KMS-11 (cell line): ENCODE measurements at regions not wholly inside any gene's neighbourhood (a gene's known extent, or its start where the extent isn't known, plus 50 kb on each side); places are given as distances from the start of the nearest gene placed in this dataset.

ENCODE experiments used
- H2AFZ ChIP-seq: fragments of 200-600 bp; sonication (generic); 2 replicates; pipeline ENCODE4 v1.6.1; 2016; ENCODE audit warnings: antibody characterized with exemption, mixed run types, low read depth
- H3K27ac ChIP-seq: fragments of 200-600 bp; sonication (generic); 2 replicates; pipeline ENCODE4 v1.6.1; 2016; ENCODE audit warnings: mild to moderate bottlenecking, mixed run types
- H3K27me3 ChIP-seq: fragments of 200-600 bp; sonication (generic); 2 replicates; pipeline ENCODE4 v1.6.1; 2017; ENCODE audit warnings: mild to moderate bottlenecking, low read depth, mixed run types, moderate library complexity; ENCODE audit not compliant: insufficient read depth
- H3K36me3 ChIP-seq: fragments of 200-600 bp; sonication (generic); 2 replicates; pipeline ENCODE4 v1.6.1; 2017; ENCODE audit warnings: mild to moderate bottlenecking, mixed run types; ENCODE audit not compliant: insufficient read depth
- H3K4me1 ChIP-seq: fragments of 200-600 bp; sonication (generic); 2 replicates; pipeline ENCODE4 v1.6.1; 2016; ENCODE audit warnings: mild to moderate bottlenecking, low read depth, mixed run types; ENCODE audit not compliant: poor library complexity, severe bottlenecking
- H3K4me2 ChIP-seq: fragments of 200-600 bp; sonication (generic); 2 replicates; pipeline ENCODE4 v1.7.0; 2016; ENCODE audit warnings: mild to moderate bottlenecking, mixed run types
- H3K4me3 ChIP-seq: fragments of 200-600 bp; sonication (generic); IDR thresholded peaks from 2 replicates; pipeline ENCODE4 v1.6.1; 2017; ENCODE audit warnings: low read depth, low read length, mixed read lengths; ENCODE audit not compliant: insufficient read depth
- H3K79me2 ChIP-seq: fragments of 200-600 bp; sonication (generic); 2 replicates; pipeline ENCODE4 v1.6.1; 2016; ENCODE audit warnings: low read depth, mixed run types; ENCODE audit not compliant: insufficient read depth
- H3K9ac ChIP-seq: fragments of 200-600 bp; sonication (generic); 2 replicates; pipeline ENCODE4 v1.6.1; 2016; ENCODE audit warnings: mild to moderate bottlenecking, mixed run types
- H4K20me1 ChIP-seq: fragments of 200-600 bp; sonication (generic); 2 replicates; pipeline ENCODE4 v1.6.1; 2016; ENCODE audit warnings: mild to moderate bottlenecking, mixed run types; ENCODE audit not compliant: insufficient read depth
- CTCF ChIP-seq: fragments of 200-600 bp; sonication (generic); conservative IDR thresholded peaks from 2 replicates; pipeline ENCODE4 v1.6.1; 2017; ENCODE audit warnings: low read depth, mild to moderate bottlenecking, antibody characterized with exemption, low read length, moderate library complexity, mixed read lengths

- Histone ChIP-seq H3K36me3 (no peaks in the 10 kb centered on the region), H4K20me1 (no peaks in the 10 kb centered on the region), H3K27ac (no peak overlapping the region), H3K79me2 (no peaks in the 10 kb centered on the region), H3K4me2 (no peak overlapping the region), H2AFZ (no peak overlapping the region), H3K27me3 (no peaks in the 10 kb centered on the region), H3K4me1 (no peaks in the 10 kb centered on the region), H3K9ac (no peak overlapping the region), H3K4me3 (no peak overlapping the region)
- TF ChIP-seq CTCF = no peak
Observed at GRCh38 chr12:29858270-29858786, 74.6 kb upstream of the TMTC1 start.

- Histone ChIP-seq H3K4me3 (no peak overlapping the region), H3K9ac (no peak overlapping the region), H4K20me1 (no peaks in the 10 kb centered on the region), H3K27me3 (no peaks in the 10 kb centered on the region), H3K79me2 (no peaks in the 10 kb centered on the region), H3K4me2 (no peak overlapping the region), H3K36me3 (no peaks in the 10 kb centered on the region), H3K27ac (no peak overlapping the region), H3K4me1 (no peaks in the 10 kb centered on the region), H2AFZ (no peak overlapping the region)
- no peak for TF ChIP-seq CTCF
Observed at GRCh38 chr12:29847246-29847645, 63.5 kb upstream of the TMTC1 start.

- Histone ChIP-seq H3K4me3 (no peak overlapping the region), H3K27me3 (no peaks in the 10 kb centered on the region), H3K79me2 (no peaks in the 10 kb centered on the region), H2AFZ (no peak overlapping the region), H4K20me1 (no peaks in the 10 kb centered on the region), H3K27ac (no peak overlapping the region), H3K36me3 (no peaks in the 10 kb centered on the region), H3K9ac (no peak overlapping the region), H3K4me2 (no peak overlapping the region), H3K4me1 (no peaks in the 10 kb centered on the region)
- no peak for TF ChIP-seq CTCF
Observed at GRCh38 chr12:29844667-29845066, 60.9 kb upstream of the TMTC1 start.

GRCh38 chr12:29843036-29843435 is 59.3 kb upstream of the TMTC1 start:
- TF ChIP-seq CTCF = no peak
- no peaks in the 10 kb centered on the region for H3K36me3 ChIP-seq

More at GRCh38 chr12:29843036-29843435, 59.3 kb upstream of the TMTC1 start:
- Histone ChIP-seq H3K9ac (no peak overlapping the region), H3K4me3 (no peak overlapping the region), H3K4me1 (no peaks in the 10 kb centered on the region), H3K27me3 (no peaks in the 10 kb centered on the region), H2AFZ (no peak overlapping the region), H3K79me2 (no peaks in the 10 kb centered on the region), H3K4me2 (no peak overlapping the region), H3K27ac (no peak overlapping the region), H4K20me1 (no peaks in the 10 kb centered on the region)
